ENCODE measurements at regions not wholly inside any gene's neighbourhood (a gene's known extent, or its start where the extent isn't known, plus 50 kb on each side); places are given as distances from the start of the nearest gene placed in this dataset.

- TF ChIP-seq GATA2 (CRISPR knock-in tag; IDR thresholded peaks at IDR 0.05), result no peak
- TF ChIP-seq CTCF (IDR thresholded peaks at IDR 0.05), result no peak
- no peak for TF ChIP-seq TAF1 (IDR thresholded peaks at IDR 0.05; ENCODE audit: borderline replicate concordance, low read depth, low read length)
- no peak for TF ChIP-seq RXRA (IDR thresholded peaks at IDR 0.05; ENCODE audit: borderline replicate concordance, low read depth)
- no peak for TF ChIP-seq POLR2AphosphoS5 (IDR thresholded peaks at IDR 0.05; ENCODE audit: low read depth, low read length)
- no peak for TF ChIP-seq CHD2 (IDR thresholded peaks at IDR 0.05; ENCODE audit: low read length, partially characterized antibody)
- no peak for TF ChIP-seq MAX (IDR thresholded peaks at IDR 0.05; ENCODE audit: low read depth)
- TF ChIP-seq TEAD4 (IDR thresholded peaks at IDR 0.05; ENCODE audit: borderline replicate concordance, insufficient read depth), result no peak
Observed at GRCh38 chr12:4190366-4191063, 83.0 kb upstream of the CCND2 start.
